Stimulated activated CD8-positive, alpha-beta memory T cell treated with anti-CD3 and anti-CD28 coated beads, Interleukin-4, amount 100 ng/mL, for 48 hours (primary cell): ENCODE measurements at regions not wholly inside any gene's neighbourhood (a gene's known extent, or its start where the extent isn't known, plus 50 kb on each side); places are given as distances from the start of the nearest gene placed in this dataset.

Experiments
- DNase-seq: peaks from one replicate; pipeline ENCODE4 v3.0.0-alpha.2; 2020

DNA sequence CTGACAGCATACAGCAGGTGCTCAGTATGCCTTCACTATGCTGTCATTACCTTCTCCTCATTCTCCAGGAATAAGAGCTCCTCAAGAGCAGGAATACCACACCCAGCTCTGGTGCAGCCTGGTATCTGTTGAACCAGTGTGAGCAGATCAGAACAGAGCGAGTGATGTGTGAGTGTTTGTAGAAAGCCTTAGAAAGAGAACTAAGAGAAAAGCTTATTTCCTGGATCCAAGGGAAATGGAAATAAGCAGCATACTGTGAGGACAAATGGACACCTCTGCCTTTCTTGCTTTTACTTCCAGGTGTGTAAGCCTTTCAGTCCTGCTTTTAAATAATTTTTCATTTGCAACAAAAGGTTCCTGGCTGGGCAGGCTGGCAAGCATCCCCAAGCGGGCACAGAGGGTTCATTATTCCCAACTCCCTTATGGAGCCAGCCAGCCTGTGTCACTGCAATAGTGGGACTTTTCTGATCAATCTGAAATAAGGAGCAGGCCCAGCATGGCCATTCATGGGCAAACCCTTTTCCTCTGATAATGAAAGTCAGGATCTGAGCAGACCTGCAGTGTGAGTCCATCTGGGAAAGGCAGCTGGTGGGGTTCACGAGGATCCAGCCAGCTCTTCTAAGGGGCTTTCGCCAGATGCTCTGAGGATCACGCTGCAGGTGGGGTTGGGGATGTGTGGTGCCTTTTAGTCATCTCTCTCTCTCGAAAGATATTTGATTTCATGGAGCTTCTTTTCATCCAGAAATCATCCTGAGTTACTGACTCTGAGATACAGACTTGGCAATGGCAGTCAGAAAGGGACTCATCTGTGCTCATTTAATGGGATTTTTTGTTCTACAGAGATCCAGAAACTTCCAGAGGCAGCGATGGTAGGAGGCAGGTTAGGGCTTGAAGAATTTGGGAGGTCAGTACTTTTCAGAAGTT lies 594.9 kb upstream of the CFAP20DC start:
- DNase-seq, result no peak

- no peak for DNase-seq
These were observed 591.5 kb upstream of the CFAP20DC start for GRCh38 chr3:59641169-59641899.

DNA sequence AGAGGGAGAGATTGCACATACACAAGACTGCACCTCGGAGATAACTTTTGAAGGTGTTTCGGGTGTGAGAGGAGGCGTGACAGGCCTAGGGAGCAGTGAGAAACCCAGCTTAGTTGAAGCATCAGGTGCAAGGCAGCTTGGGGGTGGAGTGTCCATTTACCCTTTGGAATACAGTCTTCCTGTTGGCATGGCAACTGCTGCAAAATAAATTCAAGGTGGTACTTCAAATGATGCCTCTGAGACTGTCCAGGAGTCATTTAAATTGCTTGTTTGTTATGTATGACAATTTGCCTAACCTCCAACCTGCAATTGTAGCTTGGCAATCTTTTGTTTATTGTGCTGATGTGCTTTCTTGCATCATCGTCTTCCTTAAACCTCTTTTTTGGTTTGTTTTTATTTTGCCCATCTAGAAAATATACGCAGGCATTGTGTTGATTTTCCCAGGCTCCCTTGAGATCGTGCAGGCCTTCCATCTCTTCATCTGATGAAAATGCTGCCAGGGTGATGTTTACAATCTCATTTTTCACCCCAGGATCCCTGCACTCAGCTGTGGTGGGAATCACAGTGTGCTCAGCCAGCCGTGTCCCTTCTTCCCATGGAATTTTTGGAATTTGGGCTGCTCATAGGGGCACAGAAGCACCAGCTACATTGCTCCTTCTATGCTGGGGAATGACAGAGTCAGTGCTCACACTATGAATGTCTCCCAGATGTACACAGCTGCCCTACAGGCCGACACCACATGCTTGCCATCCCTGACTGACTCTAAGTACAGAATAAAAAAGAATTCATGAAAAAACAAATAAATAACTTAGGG lies 583.1 kb upstream of the CFAP20DC start:
- DNase-seq, result no peak

GRCh38 chr3:59631482-59631881 lies 581.7 kb upstream of the CFAP20DC start:
- no peak for DNase-seq

GRCh38 chr3:59621037-59621436 lies 571.2 kb upstream of the CFAP20DC start:
- DNase-seq, result no peak

GRCh38 chr3:59620325-59620724 lies 570.5 kb upstream of the CFAP20DC start:
- no peak for DNase-seq

DNA sequence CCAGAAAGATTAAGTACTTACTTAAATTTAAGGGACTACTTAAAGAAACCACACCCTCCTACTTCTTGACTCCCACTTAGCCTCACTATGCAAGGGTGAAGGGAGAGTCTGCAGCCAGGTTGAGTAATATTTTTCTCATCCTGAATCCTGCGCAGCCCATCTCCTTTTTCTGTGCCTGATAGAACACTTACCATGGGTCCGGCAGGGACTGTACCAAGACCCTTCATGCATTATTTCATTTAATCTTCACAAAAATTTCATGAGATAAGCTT lies 562.6 kb upstream of the CFAP20DC start:
- no peak for DNase-seq

GRCh38 chr3:59611649-59612443 lies 562.0 kb upstream of the CFAP20DC start:
- DNase-seq, result no peak

DNA sequence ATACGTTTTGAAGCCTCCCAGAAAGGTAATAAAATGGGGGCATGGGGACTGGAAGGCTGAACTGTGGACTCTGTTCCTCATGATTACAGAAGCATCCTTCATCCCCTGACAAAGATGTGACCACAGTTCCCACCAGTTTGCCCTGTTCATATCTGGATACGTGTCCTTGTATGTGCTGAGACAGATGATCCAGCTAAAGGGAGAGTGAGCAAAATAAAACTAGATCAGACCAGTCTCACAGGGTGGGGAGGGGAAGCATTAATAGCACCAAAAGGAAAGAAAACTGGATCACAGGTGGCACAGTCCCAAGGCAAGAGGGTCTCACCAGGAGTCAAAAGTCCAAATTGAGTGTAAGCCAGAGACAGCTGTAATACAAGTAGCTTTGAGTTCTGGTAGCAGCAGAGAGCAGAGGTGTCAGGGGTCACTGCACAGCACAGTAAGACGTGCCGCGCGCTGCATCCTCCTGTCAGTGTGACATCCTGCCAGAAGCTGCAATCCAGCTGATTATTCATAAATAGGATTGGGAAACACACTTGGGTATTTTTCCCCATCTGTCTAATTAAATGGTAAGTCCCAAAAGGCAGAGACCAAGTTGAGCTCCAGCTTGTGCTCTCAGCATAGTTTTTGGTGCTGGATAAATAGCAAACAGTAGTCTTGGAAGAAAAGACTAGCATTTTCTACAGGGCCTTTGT lies 560.0 kb upstream of the CFAP20DC start:
- DNase-seq, result no peak

DNA sequence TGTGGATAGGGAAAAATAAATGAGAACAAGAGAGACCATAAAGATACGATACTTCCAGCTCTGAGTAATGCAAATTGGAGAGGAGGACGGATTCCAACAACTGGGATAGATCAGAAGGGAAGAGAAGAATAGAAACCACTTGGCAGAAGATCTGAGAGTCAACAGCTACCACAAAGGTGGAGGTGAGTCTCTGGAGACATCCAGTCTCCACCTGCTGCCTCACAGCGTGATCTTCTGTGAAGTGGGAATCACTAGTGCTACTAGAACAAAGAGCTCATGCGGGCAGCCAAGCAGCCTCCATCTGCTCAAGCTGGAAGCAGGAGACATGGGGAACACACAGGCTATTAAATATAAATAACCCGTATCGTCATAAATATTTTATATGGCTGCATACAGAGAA lies 558.5 kb upstream of the CFAP20DC start:
- no peak for DNase-seq

DNA sequence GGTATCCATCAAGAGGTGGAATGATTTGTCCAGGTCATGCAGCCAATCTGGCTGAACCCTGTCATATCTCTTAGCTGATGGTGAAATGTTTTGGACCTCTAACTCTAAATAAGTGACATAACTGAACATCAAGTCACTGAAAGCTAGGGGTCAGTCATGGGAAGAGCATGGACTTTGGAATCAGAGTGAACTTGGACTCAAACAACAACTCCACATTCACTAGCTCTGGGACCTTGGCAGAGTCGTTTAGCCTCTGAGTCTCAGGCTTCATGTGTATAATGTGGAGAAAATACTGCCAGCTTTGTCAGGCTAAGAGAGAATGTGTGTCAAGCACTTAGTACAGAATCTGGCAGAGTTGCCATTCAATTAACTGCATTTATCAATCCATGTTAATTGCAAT lies 557.8 kb upstream of the CFAP20DC start:
- no peak for DNase-seq

- DNase-seq, result no peak
These were observed 556.9 kb upstream of the CFAP20DC start for GRCh38 chr3:59606638-59607266.

DNA sequence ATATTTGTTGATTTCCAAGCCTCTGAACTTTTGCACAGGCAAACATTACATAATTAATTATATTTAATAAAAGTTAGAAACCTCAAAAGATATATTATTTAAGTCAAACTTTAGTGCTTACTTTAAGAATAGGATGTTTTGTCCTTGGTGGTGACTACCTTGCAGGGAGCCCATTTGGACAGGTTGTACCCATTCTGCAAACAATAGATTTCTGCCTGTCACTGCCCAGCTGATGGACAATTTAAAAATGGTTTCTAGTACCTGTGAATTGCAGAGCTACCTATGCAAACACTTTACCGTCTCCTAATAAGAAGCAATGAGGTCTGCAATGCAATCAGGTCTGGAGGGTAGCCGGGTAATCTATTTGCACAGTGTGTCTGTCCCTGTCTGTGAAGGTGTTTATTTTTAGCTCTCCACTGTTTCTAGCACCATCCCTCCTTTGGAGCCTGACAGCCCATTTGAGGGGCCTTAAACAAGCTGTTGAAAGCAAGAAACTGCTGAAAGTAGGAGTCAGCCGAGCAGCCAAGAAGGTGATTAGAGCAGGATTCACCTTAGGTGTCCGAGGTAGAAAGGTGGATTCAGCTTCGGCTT lies 556.2 kb upstream of the CFAP20DC start:
- no peak for DNase-seq

DNA sequence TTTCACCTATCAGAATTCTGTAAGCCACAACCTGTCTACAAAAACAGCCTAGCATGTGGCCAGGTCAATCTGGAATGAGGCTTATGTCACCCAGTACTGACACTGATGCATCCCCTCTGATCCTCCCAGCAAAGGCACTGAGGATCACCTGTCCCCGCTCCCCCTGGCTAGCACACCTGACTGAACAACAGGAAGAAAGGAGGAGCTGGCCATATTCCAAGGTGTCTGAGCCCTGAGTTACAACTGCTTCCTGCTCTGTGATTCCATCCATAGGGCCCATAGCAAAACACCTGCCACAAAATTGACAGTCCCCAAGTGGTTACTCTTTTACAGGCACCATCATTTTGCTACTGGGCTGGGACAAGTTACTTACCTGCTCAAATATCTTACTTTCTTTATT lies 555.5 kb upstream of the CFAP20DC start:
- DNase-seq, result no peak

GRCh38 chr3:59601486-59601885 lies 551.7 kb upstream of the CFAP20DC start:
- no peak for DNase-seq

GRCh38 chr3:59600631-59601030 lies 550.8 kb upstream of the CFAP20DC start:
- DNase-seq, result no peak

GRCh38 chr3:59596741-59597140 lies 546.9 kb upstream of the CFAP20DC start:
- DNase-seq, result no peak

DNA sequence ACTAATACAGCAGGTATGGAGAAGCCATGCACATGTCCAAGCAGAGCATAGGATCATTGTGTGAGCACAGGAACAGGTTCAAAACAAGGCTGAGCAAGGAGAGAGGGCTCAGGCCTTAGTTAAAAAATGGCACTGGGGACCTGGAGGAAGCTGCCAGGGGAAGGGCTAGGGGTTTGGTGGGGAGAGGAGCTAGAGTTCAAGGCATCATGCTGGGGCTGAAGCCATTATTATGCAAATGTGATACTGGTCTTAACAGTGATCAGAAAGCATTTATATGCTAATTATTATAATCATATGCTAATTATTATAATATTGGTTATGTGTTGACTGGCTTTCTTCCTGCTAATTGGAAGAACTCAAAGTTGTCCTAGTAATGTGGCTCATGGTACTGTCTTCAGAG lies 546.0 kb upstream of the CFAP20DC start:
- no peak for DNase-seq

DNA sequence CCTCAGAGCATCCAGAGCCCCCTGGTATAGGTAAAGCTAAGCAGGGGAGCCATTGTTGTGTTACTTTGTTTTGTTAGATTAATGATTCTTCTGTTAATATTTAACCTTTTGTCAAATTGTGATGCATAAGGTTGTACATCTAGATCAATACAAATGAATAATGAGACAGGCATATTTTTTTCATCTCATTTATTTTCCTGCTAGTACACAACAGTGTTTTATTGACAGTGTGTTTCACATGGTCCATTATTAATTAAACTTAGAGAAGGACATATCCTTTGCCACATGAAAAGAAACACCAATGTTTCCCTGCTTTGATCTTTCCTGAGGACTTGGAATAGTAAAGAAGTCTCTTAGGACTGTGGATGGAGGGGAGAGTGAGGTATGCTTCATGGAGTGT lies 543.6 kb upstream of the CFAP20DC start:
- no peak for DNase-seq

DNA sequence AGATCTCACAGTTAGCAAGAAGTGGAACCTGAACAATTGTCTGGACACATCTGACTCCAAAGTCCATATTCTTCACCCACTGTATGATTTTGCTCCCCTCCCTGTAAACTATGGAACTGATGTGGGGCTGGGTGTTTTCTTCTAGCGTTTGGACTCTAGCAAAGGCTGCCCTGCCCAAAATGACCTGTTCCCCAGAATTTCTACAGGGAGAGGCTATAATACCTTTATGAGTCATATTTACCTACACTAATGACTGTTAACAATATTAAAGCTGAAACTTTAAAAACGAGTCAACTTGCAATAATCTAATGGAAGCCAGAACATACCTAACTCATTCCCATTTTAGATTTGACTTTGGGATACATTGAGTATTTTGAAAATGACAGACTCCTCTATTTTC lies 531.2 kb upstream of the CFAP20DC start:
- DNase-seq, result no peak

GRCh38 chr3:59580499-59580898 lies 530.7 kb upstream of the CFAP20DC start:
- DNase-seq, result no peak
